ENCODE measurements at regions not wholly inside any gene's neighbourhood (a gene's known extent, or its start where the extent isn't known, plus 50 kb on each side); places are given as distances from the start of the nearest gene placed in this dataset.

- Histone ChIP-seq H3K4me1 (ENCODE audit: control insufficient read depth in 2 of 2, insufficient read depth in 2 of 2, low read length in 2 of 2) (no peaks in the 10 kb centered on the region), H3K27me3 (ENCODE audit: control insufficient read depth in 2 of 2, insufficient read depth in 1 of 2, low read length in 1 of 2) (no peaks in the 10 kb centered on the region), H3K9me3 (ENCODE audit: control insufficient read depth in 2 of 2, insufficient read depth in 1 of 2, low read length in 1 of 2) (no peaks in the 10 kb centered on the region), H3K27ac (ENCODE audit: low read depth in 1 of 2, low read length in 1 of 2) (no peak overlapping the region), H3K36me3 (ENCODE audit: control insufficient read depth in 2 of 2, insufficient read depth in 2 of 2, low read length in 1 of 2) (no peaks in the 10 kb centered on the region), H3K4me3 (ENCODE audit: low read length in 2 of 2) (no peak overlapping the region)
- DNase-seq (ENCODE audit: low read depth in 6 of 9, low spot score in 9 of 9), result no peak
These were observed 588.7 kb downstream of the TUSC7 start for GRCh38 chr3:117298273-117298672.

DNA sequence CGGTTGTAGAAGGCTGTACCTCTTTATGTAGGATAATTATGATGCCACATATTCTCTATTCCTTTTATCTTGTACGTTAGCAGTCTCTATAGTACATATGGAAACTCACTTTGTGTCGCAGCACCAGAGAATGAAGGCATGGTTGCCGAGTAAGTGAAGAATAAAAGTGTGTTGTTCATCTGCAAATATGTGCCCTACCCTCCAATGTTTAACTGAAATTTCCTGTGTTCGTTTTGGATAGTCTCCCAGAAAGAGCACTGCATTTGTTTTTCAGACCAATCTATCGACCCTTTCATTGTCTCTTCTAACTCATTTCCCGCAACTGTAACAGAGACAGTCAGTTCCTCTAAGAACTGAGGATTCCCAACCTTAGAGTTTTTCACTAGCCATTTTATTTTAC is 592.8 kb downstream of the TUSC7 start:
- no peak for DNase-seq (ENCODE audit: low read depth in 6 of 9, low spot score in 9 of 9)
- H3K9me3 ChIP-seq (ENCODE audit: control insufficient read depth in 2 of 2, insufficient read depth in 1 of 2, low read length in 1 of 2), result no peaks in the 10 kb centered on the region
- no peak overlapping the region for H3K27ac ChIP-seq (ENCODE audit: low read depth in 1 of 2, low read length in 1 of 2)
- no peaks in the 10 kb centered on the region for H3K36me3 ChIP-seq (ENCODE audit: control insufficient read depth in 2 of 2, insufficient read depth in 2 of 2, low read length in 1 of 2)
- H3K4me1 ChIP-seq (ENCODE audit: control insufficient read depth in 2 of 2, insufficient read depth in 2 of 2, low read length in 2 of 2), result no peaks in the 10 kb centered on the region
- no peak overlapping the region for H3K4me3 ChIP-seq (ENCODE audit: low read length in 2 of 2)
- 92% methylated on average over 7 of the region's 7 CpGs for WGBS
- H3K27me3 ChIP-seq (ENCODE audit: control insufficient read depth in 2 of 2, insufficient read depth in 1 of 2, low read length in 1 of 2), result no peaks in the 10 kb centered on the region

DNA sequence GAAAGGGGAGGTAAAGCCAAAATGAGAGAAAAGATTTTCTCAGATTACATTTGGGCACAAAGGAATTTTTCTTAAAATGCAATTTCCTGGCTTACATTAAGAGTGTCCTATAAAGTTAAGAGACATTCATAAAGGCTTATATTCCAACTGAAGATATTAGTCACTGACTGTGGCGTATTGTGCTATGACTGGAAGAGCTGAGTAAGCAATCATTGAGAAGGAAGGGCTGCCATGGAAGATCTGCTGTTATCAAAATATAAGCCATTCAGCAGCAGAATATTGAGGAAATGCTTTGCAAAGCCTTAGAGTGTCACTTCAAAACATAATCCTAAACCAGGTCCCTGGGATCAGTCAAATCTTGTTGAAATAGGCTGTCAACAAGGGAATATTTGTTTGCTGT is 593.9 kb downstream of the TUSC7 start:
- no peak overlapping the region for H3K27ac ChIP-seq (ENCODE audit: low read depth in 1 of 2, low read length in 1 of 2)
- no peaks in the 10 kb centered on the region for H3K9me3 ChIP-seq (ENCODE audit: control insufficient read depth in 2 of 2, insufficient read depth in 1 of 2, low read length in 1 of 2)
- no peaks in the 10 kb centered on the region for H3K27me3 ChIP-seq (ENCODE audit: control insufficient read depth in 2 of 2, insufficient read depth in 1 of 2, low read length in 1 of 2)
- 92% methylated on average over 1 of the region's 1 CpG for WGBS
- no peaks in the 10 kb centered on the region for H3K4me1 ChIP-seq (ENCODE audit: control insufficient read depth in 2 of 2, insufficient read depth in 2 of 2, low read length in 2 of 2)
- H3K4me3 ChIP-seq (ENCODE audit: low read length in 2 of 2), result no peak overlapping the region
- no peaks in the 10 kb centered on the region for H3K36me3 ChIP-seq (ENCODE audit: control insufficient read depth in 2 of 2, insufficient read depth in 2 of 2, low read length in 1 of 2)
- no peak for DNase-seq (ENCODE audit: low read depth in 6 of 9, low spot score in 9 of 9)

DNA sequence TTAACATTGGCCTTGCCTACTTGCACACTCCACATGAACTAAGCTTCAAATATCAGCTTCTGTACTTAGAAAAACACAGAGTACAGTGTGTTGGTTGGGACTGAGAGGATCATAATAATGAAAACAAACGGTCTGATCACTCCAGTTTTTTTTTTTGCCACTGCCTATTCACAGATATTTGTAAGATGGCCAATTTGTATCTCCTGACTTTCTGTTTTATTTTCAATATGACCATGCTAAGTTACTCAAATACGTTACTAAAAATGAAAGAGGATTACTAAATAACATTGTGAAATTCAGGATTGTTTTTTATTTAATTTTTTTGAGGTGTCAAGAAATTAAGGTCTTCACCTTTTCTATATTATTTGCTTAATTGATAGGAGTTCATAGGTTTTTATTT is 595.1 kb downstream of the TUSC7 start:
- no peaks in the 10 kb centered on the region for H3K9me3 ChIP-seq (ENCODE audit: control insufficient read depth in 2 of 2, insufficient read depth in 1 of 2, low read length in 1 of 2)
- WGBS, result 83% methylated on average over 2 of the region's 2 CpGs
- no peaks in the 10 kb centered on the region for H3K36me3 ChIP-seq (ENCODE audit: control insufficient read depth in 2 of 2, insufficient read depth in 2 of 2, low read length in 1 of 2)
- H3K27ac ChIP-seq (ENCODE audit: low read depth in 1 of 2, low read length in 1 of 2), result no peak overlapping the region
- H3K4me1 ChIP-seq (ENCODE audit: control insufficient read depth in 2 of 2, insufficient read depth in 2 of 2, low read length in 2 of 2), result no peaks in the 10 kb centered on the region
- H3K27me3 ChIP-seq (ENCODE audit: control insufficient read depth in 2 of 2, insufficient read depth in 1 of 2, low read length in 1 of 2), result no peaks in the 10 kb centered on the region
- no peak overlapping the region for H3K4me3 ChIP-seq (ENCODE audit: low read length in 2 of 2)
- no peak for DNase-seq (ENCODE audit: low read depth in 6 of 9, low spot score in 9 of 9)

GRCh38 chr3:117305681-117306080 is 596.1 kb downstream of the TUSC7 start:
- no peak overlapping the region for H3K27ac ChIP-seq (ENCODE audit: low read depth in 1 of 2, low read length in 1 of 2)
- 87% methylated on average over 1 of the region's 1 CpG for WGBS
- no peak for DNase-seq (ENCODE audit: low read depth in 6 of 9, low spot score in 9 of 9)
- no peaks in the 10 kb centered on the region for H3K4me1 ChIP-seq (ENCODE audit: control insufficient read depth in 2 of 2, insufficient read depth in 2 of 2, low read length in 2 of 2)
- H3K36me3 ChIP-seq (ENCODE audit: control insufficient read depth in 2 of 2, insufficient read depth in 2 of 2, low read length in 1 of 2), result no peaks in the 10 kb centered on the region
- no peaks in the 10 kb centered on the region for H3K27me3 ChIP-seq (ENCODE audit: control insufficient read depth in 2 of 2, insufficient read depth in 1 of 2, low read length in 1 of 2)
- no peak overlapping the region for H3K4me3 ChIP-seq (ENCODE audit: low read length in 2 of 2)
- H3K9me3 ChIP-seq (ENCODE audit: control insufficient read depth in 2 of 2, insufficient read depth in 1 of 2, low read length in 1 of 2), result no peaks in the 10 kb centered on the region

DNA sequence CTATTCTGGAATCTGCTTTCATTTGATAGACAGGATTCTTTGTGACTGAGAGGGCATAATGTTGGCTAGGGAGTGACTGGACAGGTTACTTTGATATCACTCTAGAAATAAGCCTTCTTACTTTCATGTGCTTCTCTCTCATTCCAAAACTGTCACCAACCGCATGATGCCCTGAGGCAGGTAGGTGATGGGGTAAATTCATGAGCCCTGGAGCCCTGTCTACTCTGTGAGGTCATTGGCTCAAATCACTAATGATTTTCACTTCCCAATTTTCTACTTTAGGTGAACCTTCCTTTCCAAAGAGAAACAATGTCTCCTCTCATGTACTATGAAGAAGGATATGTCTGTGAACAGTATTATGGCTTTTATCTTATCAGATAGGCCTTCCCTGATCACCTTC is 596.7 kb downstream of the TUSC7 start:
- H3K4me1 ChIP-seq (ENCODE audit: control insufficient read depth in 2 of 2, insufficient read depth in 2 of 2, low read length in 2 of 2), result no peaks in the 10 kb centered on the region
- no peaks in the 10 kb centered on the region for H3K36me3 ChIP-seq (ENCODE audit: control insufficient read depth in 2 of 2, insufficient read depth in 2 of 2, low read length in 1 of 2)
- DNase-seq (ENCODE audit: low read depth in 6 of 9, low spot score in 9 of 9), result no peak
- no peaks in the 10 kb centered on the region for H3K9me3 ChIP-seq (ENCODE audit: control insufficient read depth in 2 of 2, insufficient read depth in 1 of 2, low read length in 1 of 2)
- H3K4me3 ChIP-seq (ENCODE audit: low read length in 2 of 2), result no peak overlapping the region
- 94% methylated on average over 1 of the region's 1 CpG for WGBS
- no peaks in the 10 kb centered on the region for H3K27me3 ChIP-seq (ENCODE audit: control insufficient read depth in 2 of 2, insufficient read depth in 1 of 2, low read length in 1 of 2)
- H3K27ac ChIP-seq (ENCODE audit: low read depth in 1 of 2, low read length in 1 of 2), result no peak overlapping the region

GRCh38 chr3:117308353-117308752 is 598.8 kb downstream of the TUSC7 start:
- Histone ChIP-seq H3K27me3 (ENCODE audit: control insufficient read depth in 2 of 2, insufficient read depth in 1 of 2, low read length in 1 of 2) (no peaks in the 10 kb centered on the region), H3K36me3 (ENCODE audit: control insufficient read depth in 2 of 2, insufficient read depth in 2 of 2, low read length in 1 of 2) (no peaks in the 10 kb centered on the region), H3K27ac (ENCODE audit: low read depth in 1 of 2, low read length in 1 of 2) (no peak overlapping the region), H3K4me3 (ENCODE audit: low read length in 2 of 2) (no peak overlapping the region), H3K4me1 (ENCODE audit: control insufficient read depth in 2 of 2, insufficient read depth in 2 of 2, low read length in 2 of 2) (no peaks in the 10 kb centered on the region), H3K9me3 (ENCODE audit: control insufficient read depth in 2 of 2, insufficient read depth in 1 of 2, low read length in 1 of 2) (no peaks in the 10 kb centered on the region)
- DNase-seq (ENCODE audit: low read depth in 6 of 9, low spot score in 9 of 9), result no peak
- 78% methylated on average over 3 of the region's 3 CpGs for WGBS

DNA sequence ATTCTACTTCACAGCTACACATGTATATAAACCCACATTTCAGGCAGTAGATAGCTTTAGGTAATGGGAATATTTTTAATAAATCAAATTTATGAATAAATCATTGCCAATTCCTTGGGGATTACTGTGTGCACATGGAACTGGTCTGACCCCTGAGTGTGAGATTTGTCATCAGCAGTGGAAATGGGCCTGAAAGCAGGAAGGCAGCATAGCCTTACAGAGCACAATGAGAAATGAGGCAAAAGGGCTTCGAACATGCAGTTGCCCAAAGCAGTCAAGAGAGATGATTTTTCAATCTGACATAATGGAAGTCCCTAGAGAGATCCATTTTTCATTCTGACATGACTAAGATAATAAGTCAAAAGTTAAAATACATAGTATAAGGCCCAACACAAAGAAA is 599.2 kb downstream of the TUSC7 start:
- Histone ChIP-seq H3K9me3 (ENCODE audit: control insufficient read depth in 2 of 2, insufficient read depth in 1 of 2, low read length in 1 of 2) (no peaks in the 10 kb centered on the region), H3K27ac (ENCODE audit: low read depth in 1 of 2, low read length in 1 of 2) (no peak overlapping the region), H3K4me3 (ENCODE audit: low read length in 2 of 2) (no peak overlapping the region), H3K36me3 (ENCODE audit: control insufficient read depth in 2 of 2, insufficient read depth in 2 of 2, low read length in 1 of 2) (no peaks in the 10 kb centered on the region), H3K27me3 (ENCODE audit: control insufficient read depth in 2 of 2, insufficient read depth in 1 of 2, low read length in 1 of 2) (no peaks in the 10 kb centered on the region), H3K4me1 (ENCODE audit: control insufficient read depth in 2 of 2, insufficient read depth in 2 of 2, low read length in 2 of 2) (no peaks in the 10 kb centered on the region)
- no peak for DNase-seq (ENCODE audit: low read depth in 6 of 9, low spot score in 9 of 9)
- WGBS, result 87% methylated on average over 1 of the region's 1 CpG

- 5% methylated on average over 1 of the region's 1 CpG for WGBS
- H3K4me3 ChIP-seq (ENCODE audit: low read length in 2 of 2), result no peak overlapping the region
- DNase-seq (ENCODE audit: low read depth in 6 of 9, low spot score in 9 of 9), result no peak
- H3K27ac ChIP-seq (ENCODE audit: low read depth in 1 of 2, low read length in 1 of 2), result no peak overlapping the region
- H3K9me3 ChIP-seq (ENCODE audit: control insufficient read depth in 2 of 2, insufficient read depth in 1 of 2, low read length in 1 of 2), result no peaks in the 10 kb centered on the region
- no peaks in the 10 kb centered on the region for H3K36me3 ChIP-seq (ENCODE audit: control insufficient read depth in 2 of 2, insufficient read depth in 2 of 2, low read length in 1 of 2)
- H3K27me3 ChIP-seq (ENCODE audit: control insufficient read depth in 2 of 2, insufficient read depth in 1 of 2, low read length in 1 of 2), result no peaks in the 10 kb centered on the region
- no peaks in the 10 kb centered on the region for H3K4me1 ChIP-seq (ENCODE audit: control insufficient read depth in 2 of 2, insufficient read depth in 2 of 2, low read length in 2 of 2)
These were observed 601.0 kb downstream of the TUSC7 start for GRCh38 chr3:117310536-117310935.

DNA sequence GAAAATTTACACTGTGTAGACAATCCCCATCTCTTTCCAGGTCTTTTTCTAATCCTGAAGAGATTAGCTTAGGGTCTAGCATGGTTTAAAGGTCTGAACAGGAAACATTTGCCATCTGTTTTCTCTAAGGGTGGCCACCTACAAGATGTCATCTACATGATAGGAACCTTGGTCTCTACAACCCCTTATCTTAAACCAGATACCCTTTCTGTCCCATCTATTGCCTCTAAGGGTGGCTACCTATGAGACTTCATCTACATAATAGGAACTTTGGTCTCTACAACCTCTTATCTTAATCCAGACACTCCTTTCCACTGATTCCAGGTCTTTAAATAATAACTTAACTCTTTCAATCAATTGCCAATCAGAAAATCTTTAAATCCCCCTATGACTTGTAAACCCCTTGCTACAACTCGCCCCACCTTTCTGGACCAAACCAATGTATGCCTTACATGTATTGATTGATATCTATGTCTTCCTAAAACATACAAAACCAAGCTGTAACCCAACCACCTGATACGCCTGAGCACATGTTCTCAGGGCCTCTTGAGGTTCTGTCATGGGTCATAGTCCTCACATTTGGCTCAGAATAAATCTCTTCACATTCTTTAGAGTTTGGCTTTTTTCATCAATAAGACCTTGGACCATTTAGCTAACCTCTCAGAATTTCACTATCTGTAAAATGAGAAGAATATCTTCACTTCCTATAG is 605.0 kb downstream of the TUSC7 start:
- no peaks in the 10 kb centered on the region for H3K4me1 ChIP-seq (ENCODE audit: control insufficient read depth in 2 of 2, insufficient read depth in 2 of 2, low read length in 2 of 2)
- no peaks in the 10 kb centered on the region for H3K27me3 ChIP-seq (ENCODE audit: control insufficient read depth in 2 of 2, insufficient read depth in 1 of 2, low read length in 1 of 2)
- no peaks in the 10 kb centered on the region for H3K36me3 ChIP-seq (ENCODE audit: control insufficient read depth in 2 of 2, insufficient read depth in 2 of 2, low read length in 1 of 2)
- no peak overlapping the region for H3K4me3 ChIP-seq (ENCODE audit: low read length in 2 of 2)
- H3K9me3 ChIP-seq (ENCODE audit: control insufficient read depth in 2 of 2, insufficient read depth in 1 of 2, low read length in 1 of 2), result no peaks in the 10 kb centered on the region
- no peak for DNase-seq (ENCODE audit: low read depth in 6 of 9, low spot score in 9 of 9)
- H3K27ac ChIP-seq (ENCODE audit: low read depth in 1 of 2, low read length in 1 of 2), result no peak overlapping the region
- WGBS, result 84% methylated on average over 2 of the region's 2 CpGs
